Activated CD8-positive, alpha-beta memory T cell treated with anti-CD3 and anti-CD28 coated beads, Interleukin-2, amount 50 U/mL, for 24 hours (primary cell): ENCODE measurements at regions not wholly inside any gene's neighbourhood (a gene's known extent, or its start where the extent isn't known, plus 50 kb on each side); places are given as distances from the start of the nearest gene placed in this dataset.

Experiments used
- DNase-seq: peaks from one replicate; pipeline ENCODE4 v3.0.0-alpha.2; 2020; ENCODE audit errors: extremely low read depth

DNA sequence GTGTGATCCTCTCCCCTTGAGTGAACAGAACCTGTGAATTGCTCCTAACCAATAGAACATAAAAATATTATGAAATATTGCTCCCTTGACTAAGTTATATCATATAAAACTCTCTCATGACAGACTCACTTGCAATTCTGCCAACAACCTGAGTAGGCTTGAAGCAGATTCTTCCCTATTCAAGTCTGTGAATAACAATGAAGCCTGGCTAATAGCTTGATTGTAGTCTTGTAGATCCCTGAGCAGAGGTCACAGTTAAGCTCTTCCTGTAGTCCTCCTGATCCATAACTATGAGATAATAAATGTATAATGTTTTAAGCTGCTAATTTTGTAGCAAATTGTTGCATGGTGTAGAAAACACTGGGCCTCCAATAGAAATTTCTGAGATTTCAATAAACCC, 540.1 kb upstream of the TENM4 start:
- DNase-seq = no peak

DNA sequence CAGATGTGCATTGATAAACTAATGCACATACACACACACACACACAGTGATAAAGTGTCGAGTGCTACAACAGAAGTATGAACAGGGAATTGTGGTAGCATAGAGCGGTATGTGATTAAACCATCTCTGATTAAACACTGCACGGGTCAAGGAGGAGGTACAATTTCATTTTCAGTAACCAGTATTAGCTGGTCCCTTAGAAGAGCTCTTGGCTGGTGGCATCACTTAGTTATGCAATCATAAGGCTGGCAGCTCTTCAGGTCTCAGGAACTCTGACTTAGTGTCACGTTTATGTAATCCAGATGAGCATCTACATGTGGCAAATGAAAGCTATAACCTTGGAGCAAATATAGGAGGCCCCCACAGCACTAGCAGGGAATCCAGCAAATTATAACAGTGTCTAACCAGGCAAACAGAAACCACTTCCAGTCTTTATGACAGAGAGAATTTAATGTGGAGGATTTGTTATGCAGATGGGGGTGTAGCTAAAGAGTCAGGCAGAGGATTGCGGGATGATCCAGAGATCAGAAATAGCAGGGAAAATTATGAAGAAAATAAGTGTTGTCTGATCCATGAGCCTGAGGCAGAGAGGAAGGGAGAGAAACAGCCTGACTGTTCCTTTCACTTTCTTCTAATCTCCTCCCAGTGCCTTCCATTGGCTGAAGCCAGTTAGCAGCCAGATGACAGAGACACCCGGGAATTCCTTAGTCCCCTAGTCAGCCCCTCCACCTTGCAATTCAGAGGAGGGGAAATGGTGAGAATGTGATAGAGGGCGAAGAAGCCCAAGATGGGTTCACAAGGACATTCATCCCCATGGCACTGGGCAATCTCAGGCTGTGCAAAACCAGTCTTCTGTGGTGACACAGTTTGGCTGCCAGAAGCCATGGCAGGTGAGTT, 533.1 kb upstream of the TENM4 start:
- no peak for DNase-seq

DNA sequence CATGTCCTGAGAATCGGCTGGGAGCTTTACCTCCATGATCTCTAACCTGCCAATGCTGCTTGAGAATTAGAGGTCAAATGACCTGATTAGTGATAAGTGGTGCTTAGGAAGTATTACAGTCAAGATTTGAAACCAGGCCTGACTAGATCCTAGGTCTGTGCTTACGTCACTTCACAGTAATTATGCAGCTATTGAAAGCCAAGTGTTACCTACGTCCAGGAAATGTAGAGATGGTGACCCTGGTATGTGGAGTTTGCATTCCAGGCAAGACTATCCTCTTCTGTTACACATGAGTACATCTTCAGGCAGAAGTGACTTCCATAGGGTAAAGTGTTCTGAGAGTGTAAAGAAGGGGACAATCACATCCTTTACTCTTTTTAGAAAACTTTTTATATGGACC, 530.4 kb upstream of the TENM4 start:
- no peak for DNase-seq

DNA sequence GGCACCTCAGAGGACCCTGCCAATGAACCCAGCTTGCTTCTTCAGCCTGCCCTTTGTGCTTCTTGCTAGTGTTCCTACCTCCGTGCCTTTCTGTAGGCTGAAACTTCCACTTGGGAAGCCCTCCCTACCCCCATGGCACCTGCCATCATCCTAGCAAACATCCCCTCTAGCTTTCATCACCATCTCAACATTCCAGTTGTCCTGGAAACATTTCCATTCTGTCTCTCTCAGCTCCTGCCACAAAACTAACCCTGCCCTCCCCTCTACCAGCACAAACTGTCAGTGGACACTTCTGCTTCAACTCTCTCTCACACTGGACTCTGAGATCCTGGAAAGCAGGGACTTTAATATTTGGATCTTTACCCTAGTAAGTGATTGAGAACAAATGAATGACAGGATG, 525.8 kb upstream of the TENM4 start:
- no peak for DNase-seq

GRCh38 chr11:79963856-79964645, 523.2 kb upstream of the TENM4 start:
- no peak for DNase-seq

- DNase-seq = no peak
These were observed 519.6 kb upstream of the TENM4 start for GRCh38 chr11:79960461-79960860.

DNA sequence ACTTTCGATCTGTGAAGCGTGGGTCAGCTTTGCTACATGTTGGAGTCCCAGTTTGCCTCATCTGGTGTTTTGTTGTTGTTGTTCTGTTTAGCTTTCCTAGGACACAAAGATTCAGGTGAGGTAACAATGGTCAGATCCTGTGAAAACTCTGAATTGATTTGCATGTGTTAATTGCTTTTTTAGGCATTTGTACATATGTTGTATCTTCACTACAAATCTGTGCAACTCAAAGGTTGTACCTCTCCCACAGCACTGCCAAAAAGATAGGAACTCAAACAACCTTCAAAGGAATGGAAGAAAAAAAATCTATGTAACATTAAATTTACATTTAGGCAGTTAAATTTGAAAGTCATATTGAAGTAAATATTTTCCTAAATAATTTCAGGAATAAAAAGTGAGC, 518.5 kb upstream of the TENM4 start:
- no peak for DNase-seq

GRCh38 chr11:79957702-79958101, 516.9 kb upstream of the TENM4 start:
- no peak for DNase-seq

DNA sequence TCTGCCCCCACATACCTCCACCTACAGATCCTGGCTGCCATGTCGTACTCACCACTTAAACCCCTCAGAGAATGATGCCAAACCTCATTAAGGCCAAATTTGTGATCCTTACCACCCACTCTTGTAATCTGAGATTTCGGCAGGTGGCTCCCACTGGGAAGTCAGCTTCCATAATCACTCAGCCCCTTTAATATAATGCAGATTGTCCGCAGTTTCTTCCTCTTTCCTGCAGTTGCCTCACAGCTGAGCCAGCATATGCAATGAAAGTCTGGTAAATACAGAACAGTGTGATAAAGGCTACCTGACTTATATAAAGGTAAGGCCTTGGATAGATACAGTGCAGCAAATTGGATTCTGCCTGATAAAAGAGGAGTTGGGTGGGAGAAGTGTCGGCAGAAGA, 515.2 kb upstream of the TENM4 start:
- no peak for DNase-seq

- no peak for DNase-seq
These were observed 512.8 kb upstream of the TENM4 start for GRCh38 chr11:79953629-79954028.

DNA sequence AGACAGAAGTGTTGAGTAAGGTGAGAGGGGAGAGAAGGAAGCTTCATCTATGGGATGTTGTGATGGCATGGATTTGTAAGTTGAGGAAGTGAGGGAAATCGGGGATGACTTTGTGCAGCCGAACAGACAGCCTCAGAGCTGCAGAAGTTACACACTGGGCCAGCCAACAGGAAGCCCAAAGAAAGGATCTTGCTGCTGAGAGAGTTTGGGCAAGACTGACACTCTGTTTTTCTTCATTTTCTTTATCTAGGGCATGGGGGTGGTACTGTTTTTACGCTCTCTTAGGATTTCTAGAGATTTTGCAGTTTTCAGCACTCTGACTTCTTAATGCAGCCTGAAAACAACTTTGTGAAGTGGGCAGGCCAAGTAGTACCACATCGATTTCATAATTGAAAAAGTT, 509.9 kb upstream of the TENM4 start:
- no peak for DNase-seq

DNA sequence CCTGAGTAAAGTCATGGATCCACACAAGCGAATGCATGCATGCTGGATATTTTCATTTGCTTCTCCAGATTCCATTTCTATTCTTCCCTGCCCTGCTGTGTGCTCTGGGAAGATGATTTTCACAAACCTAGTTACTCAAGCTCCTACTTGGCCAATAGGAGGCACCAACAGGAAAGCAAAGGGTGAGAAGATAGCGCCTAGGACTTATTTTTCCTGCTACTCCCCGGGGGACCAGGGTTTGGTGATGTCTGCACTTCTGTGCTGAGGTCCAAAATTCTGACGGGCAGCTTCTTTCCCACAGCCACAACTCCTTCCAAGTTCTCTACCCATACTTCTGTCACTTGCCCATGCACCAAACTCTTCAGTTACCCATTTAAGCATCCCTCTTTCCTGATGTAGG, 509.3 kb upstream of the TENM4 start:
- DNase-seq = no peak

- DNase-seq = no peak
These were observed 508.7 kb upstream of the TENM4 start for GRCh38 chr11:79949574-79949973.

DNA sequence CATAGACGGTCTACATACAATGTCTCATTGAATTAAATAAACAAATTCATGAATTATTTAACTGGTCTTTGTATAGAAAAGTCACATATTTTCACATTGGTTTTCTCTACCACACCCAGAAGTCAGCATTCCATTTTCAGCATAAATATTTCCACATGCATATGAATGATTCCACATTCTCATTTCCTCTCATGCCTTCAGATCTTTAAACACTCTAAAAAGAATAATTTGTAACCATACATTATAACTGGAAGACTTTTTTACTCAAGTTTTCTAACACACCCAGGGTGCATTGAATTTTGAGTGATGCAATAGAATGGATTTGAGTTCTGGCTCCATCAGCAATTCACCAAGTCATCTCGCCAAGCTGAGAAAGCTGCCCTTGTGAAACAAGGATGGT, 501.8 kb upstream of the TENM4 start:
- DNase-seq = no peak

DNA sequence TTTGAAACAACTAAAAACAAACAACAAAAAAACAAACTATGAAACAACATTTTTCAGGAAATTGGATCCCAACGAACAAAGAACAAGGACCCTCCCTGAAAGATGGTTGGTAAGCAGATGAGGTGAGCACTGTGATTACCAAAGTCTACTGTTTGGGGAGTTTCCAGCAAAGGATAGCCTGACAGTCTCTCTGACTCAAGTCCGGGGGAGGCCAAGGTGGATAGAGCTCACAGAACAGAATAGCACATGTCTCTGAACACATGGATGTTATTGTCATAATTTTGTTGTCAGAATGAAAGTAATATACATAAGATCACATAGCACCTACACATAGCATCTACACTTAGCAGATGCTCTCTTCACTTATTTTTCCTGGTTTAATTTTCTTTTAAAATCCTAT, 501.3 kb upstream of the TENM4 start:
- no peak for DNase-seq

DNA sequence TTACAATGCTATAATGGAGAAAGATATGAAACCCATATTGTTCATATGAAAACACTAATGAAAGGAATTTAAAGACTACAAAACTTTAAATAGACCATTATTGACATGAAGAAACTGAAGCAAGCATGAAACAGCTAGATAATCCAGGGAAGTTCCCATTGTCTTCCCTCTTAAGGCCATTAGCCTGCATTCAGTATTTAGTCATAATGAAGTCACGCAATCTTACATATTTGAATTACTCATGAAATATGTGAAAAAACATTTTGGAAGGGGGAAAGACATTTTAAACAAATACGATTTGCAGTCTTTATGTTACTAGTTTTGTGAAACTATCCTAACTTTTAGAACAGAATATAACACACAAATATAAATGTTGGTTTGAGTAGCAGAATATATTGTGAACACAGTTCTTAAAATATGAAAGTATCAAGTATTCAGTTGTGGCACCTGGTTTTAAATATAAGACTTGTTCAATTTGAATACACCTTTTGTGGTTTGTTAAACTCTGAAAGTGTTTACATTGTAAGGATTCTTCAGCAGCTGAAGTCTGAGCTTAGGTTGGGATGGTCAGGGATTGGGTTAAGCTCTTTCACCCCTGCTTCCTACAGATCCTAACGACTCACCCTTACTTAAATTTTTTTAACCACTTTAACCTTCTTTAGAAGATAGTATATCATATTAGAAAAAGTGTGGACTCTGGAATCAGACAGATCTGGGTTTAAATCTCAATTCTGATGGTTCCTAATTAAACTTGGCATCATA, 500.3 kb upstream of the TENM4 start:
- DNase-seq = no peak

GRCh38 chr11:79940165-79940564, 499.3 kb upstream of the TENM4 start:
- DNase-seq = no peak

DNA sequence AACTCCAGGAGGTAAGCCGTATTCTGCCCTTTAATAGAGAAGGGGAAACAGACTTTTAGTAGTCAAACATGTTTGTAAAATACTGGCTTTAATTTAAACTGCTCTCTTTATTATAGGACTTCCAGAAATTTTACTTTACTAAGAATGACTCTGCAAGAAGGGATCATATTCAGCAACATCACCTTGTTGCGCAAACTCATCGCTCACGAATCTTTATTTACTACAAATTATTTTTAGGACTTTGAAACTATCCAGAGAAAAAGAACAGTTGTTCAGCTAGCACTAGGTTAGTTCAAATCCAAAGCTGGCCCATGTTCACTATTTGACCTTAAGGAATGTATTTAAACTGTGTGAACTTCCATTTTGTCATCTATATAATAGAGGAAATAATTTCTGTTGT, 498.3 kb upstream of the TENM4 start:
- DNase-seq = no peak

GRCh38 chr11:79937676-79938334, 497.0 kb upstream of the TENM4 start:
- no peak for DNase-seq

- DNase-seq = no peak
These were observed 491.8 kb upstream of the TENM4 start for GRCh38 chr11:79932612-79933011.

DNA sequence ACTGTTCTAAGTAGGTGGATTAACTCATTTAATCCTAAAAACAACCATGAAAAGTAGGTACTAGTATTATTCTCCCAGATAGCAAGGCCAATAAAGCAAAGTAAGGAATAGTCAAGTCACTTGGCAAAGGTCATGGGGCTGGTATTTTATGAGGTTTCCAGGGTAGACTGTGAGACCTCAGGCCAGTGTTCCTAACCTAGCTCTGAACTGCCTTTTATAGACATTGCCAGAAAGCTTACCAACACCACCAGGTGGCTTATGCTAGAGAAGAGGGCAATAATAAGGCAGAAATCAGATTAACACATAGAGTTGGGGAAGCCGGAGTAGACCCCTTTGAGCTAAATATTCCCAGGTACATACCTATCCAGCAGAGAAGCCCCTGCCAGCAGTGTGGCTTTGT, 490.9 kb upstream of the TENM4 start:
- no peak for DNase-seq

DNA sequence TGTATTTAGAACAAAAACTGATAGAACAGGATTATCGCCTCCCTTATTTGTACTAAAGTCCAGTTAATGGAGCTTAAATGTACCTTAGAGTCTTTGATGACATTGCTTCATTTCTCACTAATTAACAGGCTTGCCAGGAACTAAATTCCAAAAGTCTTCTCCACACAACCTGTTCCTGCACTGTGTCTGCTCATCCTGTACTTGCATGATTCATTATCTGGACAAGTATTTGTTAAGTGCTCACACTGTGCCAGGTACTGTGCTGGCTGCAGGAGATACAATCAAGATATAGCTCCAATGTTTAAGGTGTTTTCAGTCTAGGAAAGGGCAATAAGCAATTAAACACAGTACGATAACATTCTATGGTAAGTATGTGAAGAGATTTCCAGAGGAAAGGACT, 485.9 kb upstream of the TENM4 start:
- DNase-seq = no peak
